GM21360 (cell line): ENCODE measurements at regions not wholly inside any gene's neighbourhood (a gene's known extent, or its start where the extent isn't known, plus 50 kb on each side); places are given as distances from the start of the nearest gene placed in this dataset.

Source experiments
- ATAC-seq: cut with Tn5 transposase; IDR thresholded peaks from one replicate; pipeline ENCODE4 v1.9.1; 2021; ENCODE audit warnings: mild to moderate bottlenecking, moderate library complexity; ENCODE audit not compliant: unreplicated experiment

- no peak for ATAC-seq
Observed at GRCh38 chr1:54497338-54497737, 50.7 kb upstream of the ACOT11 start.

- no peak for ATAC-seq
Observed at GRCh38 chr1:54495954-54496353, 52.1 kb upstream of the ACOT11 start.

GRCh38 chr1:54493608-54494007, 54.4 kb upstream of the ACOT11 start:
- no peak for ATAC-seq

- no peak for ATAC-seq
Observed at GRCh38 chr1:54490361-54491248, 57.4 kb upstream of the ACOT11 start.

- ATAC-seq = no peak
Observed at GRCh38 chr1:54489627-54490250, 58.3 kb upstream of the ACOT11 start.

GRCh38 chr1:54488779-54489626, 59.0 kb upstream of the ACOT11 start:
- ATAC-seq = peak; percentile 53

- ATAC-seq = peak; percentile 50
Observed at GRCh38 chr1:54488065-54488750, 59.8 kb upstream of the ACOT11 start.

- no peak for ATAC-seq
Observed at GRCh38 chr1:54487571-54488050, 60.4 kb upstream of the ACOT11 start.

DNA sequence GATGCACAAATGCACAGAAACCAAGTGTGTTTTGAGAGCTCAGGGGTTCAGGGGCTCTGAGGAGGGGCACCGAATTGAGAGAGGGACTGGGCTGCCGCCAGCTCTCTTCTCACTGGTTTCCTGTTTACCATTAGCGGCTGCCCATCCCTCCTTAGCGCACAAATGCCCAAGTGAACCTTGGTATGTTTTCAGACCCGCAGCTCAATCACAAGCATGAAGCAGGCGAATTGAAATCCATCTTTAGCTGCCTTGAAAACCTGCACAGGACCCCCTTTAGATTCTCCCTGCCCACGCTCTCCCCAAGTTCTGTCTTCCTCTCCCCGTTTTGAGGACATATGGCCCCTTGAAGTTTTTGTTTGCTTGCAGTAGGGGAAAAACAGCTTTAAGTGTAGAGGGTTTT, 61.1 kb upstream of the ACOT11 start:
- no peak for ATAC-seq

DNA sequence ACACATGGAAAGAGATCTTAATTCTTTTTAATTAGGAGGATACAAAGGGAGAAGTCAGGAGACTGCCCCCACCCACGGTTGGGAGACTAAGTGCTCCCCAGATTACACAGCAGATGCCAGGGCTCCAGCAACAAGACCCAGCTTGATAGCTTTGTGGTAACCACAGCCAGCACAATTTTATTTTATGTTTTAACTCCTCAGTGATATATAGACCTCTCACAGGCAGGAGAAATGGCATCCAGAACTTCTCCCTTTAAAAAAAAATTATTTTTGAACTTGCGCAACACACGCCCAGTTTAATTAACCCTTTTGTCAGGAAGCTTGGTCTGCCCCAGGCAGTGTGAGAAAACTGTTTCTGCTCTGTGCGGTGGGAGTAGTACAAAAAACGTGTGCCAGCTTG, 62.6 kb upstream of the ACOT11 start:
- ATAC-seq = no peak

DNA sequence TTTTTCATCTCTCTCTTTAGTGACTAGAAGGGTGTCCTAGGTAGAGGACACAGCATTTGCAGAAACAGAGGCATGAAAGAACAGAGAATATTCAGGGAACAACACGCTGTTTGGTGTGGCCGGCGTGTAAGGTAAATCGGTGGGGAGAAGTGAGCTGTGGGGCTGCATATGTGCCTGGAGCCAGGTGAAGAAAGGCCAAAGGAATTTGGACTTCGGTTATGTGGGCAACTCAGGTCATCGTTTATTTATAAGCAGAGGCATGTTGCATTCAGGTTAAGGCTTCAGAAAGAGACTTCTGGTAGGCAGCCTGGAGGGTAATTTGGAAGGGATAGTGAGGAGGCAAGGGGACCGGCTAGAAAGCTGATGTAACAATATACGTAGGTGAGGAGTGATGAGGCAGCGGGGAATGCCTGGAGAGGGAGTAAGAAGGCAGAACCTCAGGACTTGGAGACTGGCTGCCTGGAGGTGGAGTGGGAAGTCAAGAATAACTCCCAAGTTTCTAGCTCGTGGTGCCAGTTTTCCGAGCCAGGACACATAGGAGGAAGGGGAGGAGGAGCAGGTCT, 64.1 kb upstream of the ACOT11 start:
- ATAC-seq = no peak

- ATAC-seq = no peak
Observed at GRCh38 chr1:54481201-54481884, 66.7 kb upstream of the ACOT11 start.

DNA sequence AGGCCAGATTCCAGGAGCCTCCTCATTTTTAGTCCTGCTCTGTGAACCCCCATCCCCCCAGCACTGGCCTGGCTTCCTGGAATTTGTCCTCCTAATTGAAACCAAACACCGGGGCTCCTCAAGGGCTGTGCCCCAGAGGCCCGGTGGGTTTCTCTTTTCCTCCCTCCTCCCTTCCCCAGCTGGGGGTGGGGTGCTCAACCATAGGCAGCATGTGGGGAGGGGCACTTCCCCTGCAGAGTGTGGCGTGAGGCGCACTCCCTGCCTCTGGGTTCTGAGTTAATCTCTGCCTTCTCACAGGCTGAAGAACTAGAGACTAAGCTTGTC, 67.5 kb upstream of the ACOT11 start:
- no peak for ATAC-seq

DNA sequence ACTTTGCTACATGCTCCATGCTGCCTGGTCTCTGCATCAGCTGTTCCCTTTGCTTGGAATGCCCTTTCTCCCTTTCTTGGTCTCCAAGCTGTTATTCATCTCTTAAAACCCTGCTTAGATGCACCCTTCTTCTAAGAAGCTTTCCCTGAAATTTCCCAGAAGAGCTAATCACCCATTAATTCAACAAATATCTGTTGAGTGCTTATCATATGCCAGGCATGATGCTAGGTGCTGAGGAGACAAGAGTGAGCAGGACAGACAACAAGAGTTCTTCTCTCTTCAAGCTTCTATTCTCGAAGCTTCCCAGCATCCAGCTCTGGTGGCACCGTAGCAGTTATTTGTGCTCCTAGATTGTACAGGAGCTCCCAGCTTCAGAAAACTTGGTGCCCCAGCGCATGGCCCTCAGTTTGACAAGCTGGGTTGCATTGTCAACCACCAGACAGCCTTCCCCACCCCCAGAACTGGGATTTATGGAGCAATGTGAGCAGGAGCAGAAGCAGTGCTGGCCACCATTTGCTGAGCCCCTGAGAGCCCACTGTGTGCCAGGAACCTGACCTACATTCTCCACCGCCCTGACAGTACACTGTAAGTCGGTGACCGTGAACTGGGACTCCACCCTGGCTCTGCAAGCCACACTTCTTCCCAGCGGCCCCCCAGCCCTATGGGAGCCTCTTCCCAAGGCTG, 68.0 kb upstream of the ACOT11 start:
- ATAC-seq = no peak

- no peak for ATAC-seq
Observed at GRCh38 chr1:54479251-54479650, 68.8 kb upstream of the ACOT11 start.

DNA sequence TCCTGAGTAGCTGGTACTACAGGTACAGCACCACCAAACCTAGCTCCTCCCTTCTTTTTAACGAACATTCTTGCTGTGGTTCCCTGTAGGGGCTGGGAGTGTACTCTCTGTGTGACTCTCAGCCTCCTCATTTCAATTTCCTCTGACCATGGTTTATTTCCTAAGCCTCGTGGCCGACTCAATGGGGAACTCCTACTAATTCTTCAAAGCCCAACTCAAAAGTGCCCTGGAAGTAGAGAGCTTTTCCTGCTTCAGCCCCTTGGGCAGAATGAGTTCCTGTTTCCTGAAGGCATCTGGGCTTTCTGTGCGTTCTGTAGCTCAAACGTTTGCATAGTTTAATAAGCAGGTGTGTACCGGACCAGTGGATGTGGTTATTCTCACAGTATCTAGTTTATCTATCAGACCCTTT, 70.9 kb upstream of the ACOT11 start:
- ATAC-seq = no peak

- ATAC-seq = no peak
Observed at GRCh38 chr1:54476530-54477109, 70.4 kb upstream of the SSBP3 start.

DNA sequence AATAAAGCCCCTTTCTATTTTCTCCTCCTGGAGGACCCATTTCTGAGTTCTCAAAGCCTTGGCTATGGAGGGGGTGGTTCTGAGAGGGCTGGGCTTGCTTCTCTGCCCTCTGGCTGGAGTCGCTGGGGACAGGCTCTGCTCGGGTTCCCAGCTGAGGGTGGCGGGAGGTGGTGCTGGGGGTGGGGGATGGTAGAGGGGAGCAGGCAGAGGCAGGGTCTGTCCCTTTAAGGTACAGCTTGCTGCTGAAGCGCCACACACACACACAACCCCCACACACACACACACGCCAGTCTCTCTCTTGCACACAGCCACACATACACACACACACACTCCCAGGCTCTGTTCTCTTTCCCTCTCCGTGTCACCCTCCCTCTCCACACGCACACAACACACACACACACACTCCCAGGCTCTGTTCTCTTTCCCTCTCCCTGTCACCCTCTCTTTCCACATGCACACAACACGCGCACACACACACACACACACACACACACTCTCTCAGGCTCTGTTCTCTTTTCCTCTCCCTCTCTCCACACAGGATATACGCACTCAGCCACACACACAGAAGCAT, 69.8 kb upstream of the SSBP3 start:
- ATAC-seq = no peak
